Progenitor cell of endocrine pancreas (in vitro differentiated cells): ENCODE measurements at regions not wholly inside any gene's neighbourhood (a gene's known extent, or its start where the extent isn't known, plus 50 kb on each side); places are given as distances from the start of the nearest gene placed in this dataset.

Experiments
- DNase-seq: peaks from one replicate; pipeline ENCODE4 v3.0.0; 2021; ENCODE audit warnings: low spot score; ENCODE audit not compliant: unreplicated experiment
- H3K27ac Mint-ChIP-seq: 2 replicates; pipeline ENCODE4 v1.8.0; 2021; ENCODE audit warnings: mild to moderate bottlenecking, moderate library complexity, mixed read lengths
- H3K27me3 Mint-ChIP-seq: 2 replicates; pipeline ENCODE4 v1.8.0; 2021; ENCODE audit warnings: mixed read lengths
- H3K36me3 Mint-ChIP-seq: 2 replicates; pipeline ENCODE4 v1.8.0; 2022; ENCODE audit warnings: mixed read lengths; ENCODE audit not compliant: insufficient read depth
- H3K4me1 Mint-ChIP-seq: 2 replicates; pipeline ENCODE4 v1.8.0; 2021; ENCODE audit warnings: low read depth, mixed read lengths
- H3K4me3 Mint-ChIP-seq: 2 replicates; pipeline ENCODE4 v1.8.0; 2021; ENCODE audit warnings: low read depth, mild to moderate bottlenecking, moderate library complexity, mixed read lengths
- H3K9me3 Mint-ChIP-seq: 2 replicates; pipeline ENCODE4 v1.8.0; 2021; ENCODE audit warnings: low read depth, mixed read lengths
- TF ChIP-seq, protein P1 (sequence below): fragments of 200-600 bp; sonication (generic); IDR thresholded peaks from one replicate; pipeline ENCODE4 v1.5.0; 2021; ENCODE audit warnings: antibody characterized with exemption, mild to moderate bottlenecking; ENCODE audit not compliant: unreplicated experiment

DNA sequence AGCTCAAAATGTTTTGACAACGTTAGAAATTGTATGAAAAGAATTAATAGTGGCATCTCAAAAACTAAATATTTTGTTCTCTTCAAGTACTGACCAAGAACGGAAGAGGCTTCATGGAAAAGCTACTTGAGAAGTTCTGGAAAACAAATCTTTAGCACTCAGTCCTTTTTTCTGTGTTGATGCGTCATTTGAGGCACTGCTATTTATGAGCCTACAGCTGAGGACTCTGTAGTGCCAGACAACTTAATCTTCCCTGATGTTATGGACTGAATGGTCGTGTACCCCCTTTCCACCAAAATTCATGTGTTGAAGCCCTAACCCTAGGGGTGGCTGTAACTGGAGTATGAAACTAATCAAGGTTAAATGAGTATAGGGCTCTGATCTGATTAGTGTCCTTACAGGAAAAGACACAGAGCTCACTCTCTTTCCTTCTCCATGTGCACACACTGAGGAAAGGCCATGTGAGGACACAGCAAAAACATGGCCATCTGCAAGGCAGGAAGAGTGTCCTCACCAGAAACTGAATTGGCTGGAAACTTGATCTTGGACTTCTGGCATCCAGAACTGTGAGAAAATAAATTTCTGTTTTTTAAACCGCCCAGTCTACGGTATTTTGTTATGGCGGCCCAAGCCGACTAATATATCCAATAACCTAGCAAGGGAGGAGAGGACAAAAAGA lies 337.0 kb upstream of the CLEC14A start:
- TF ChIP-seq, protein P1, sequence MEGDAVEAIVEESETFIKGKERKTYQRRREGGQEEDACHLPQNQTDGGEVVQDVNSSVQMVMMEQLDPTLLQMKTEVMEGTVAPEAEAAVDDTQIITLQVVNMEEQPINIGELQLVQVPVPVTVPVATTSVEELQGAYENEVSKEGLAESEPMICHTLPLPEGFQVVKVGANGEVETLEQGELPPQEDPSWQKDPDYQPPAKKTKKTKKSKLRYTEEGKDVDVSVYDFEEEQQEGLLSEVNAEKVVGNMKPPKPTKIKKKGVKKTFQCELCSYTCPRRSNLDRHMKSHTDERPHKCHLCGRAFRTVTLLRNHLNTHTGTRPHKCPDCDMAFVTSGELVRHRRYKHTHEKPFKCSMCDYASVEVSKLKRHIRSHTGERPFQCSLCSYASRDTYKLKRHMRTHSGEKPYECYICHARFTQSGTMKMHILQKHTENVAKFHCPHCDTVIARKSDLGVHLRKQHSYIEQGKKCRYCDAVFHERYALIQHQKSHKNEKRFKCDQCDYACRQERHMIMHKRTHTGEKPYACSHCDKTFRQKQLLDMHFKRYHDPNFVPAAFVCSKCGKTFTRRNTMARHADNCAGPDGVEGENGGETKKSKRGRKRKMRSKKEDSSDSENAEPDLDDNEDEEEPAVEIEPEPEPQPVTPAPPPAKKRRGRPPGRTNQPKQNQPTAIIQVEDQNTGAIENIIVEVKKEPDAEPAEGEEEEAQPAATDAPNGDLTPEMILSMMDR = no peak
- no peak for DNase-seq
- no peaks in the 10 kb centered on the region for H3K27me3 Mint-ChIP-seq
- H3K9me3 Mint-ChIP-seq = no peaks in the 10 kb centered on the region
- no peak overlapping the region for H3K4me3 Mint-ChIP-seq
- no peaks in the 10 kb centered on the region for H3K36me3 Mint-ChIP-seq
- H3K4me1 Mint-ChIP-seq = no peaks in the 10 kb centered on the region
- H3K27ac Mint-ChIP-seq = no peak overlapping the region

- TF ChIP-seq, protein P1 = no peak
- DNase-seq = no peak
- Mint-ChIP-seq H3K9me3 (no peaks in the 10 kb centered on the region), H3K27ac (no peak overlapping the region), H3K4me1 (no peaks in the 10 kb centered on the region), H3K4me3 (no peak overlapping the region), H3K36me3 (no peaks in the 10 kb centered on the region), H3K27me3 (no peaks in the 10 kb centered on the region)
These were observed 334.0 kb upstream of the CLEC14A start for GRCh38 chr14:38589747-38590350.

DNA sequence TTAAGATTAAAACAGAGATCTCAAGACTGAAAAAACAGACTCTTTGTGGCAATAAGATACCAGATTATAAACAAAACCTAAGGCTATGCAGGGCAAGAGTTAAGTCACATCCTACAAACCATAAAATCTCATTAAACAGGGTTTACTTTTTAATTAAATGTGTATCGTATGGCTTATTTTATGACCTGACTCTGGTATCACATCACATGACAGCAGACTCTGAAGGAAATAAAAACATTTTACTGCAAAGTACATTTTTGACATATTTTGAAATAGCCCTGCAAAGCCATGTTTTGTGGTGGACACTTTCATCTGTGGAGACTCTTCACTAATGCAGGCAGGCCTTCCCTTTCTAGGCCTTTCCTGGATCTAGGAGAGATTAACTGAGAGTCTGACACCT lies 327.6 kb upstream of the CLEC14A start:
- Mint-ChIP-seq H3K4me1 (no peaks in the 10 kb centered on the region), H3K9me3 (no peaks in the 10 kb centered on the region), H3K4me3 (no peak overlapping the region), H3K27me3 (no peaks in the 10 kb centered on the region), H3K27ac (no peak overlapping the region), H3K36me3 (no peaks in the 10 kb centered on the region)
- TF ChIP-seq, protein P1 = no peak
- DNase-seq = no peak

- H3K27me3 Mint-ChIP-seq = no peaks in the 10 kb centered on the region
- H3K36me3 Mint-ChIP-seq = no peaks in the 10 kb centered on the region
- no peak for DNase-seq
- H3K4me3 Mint-ChIP-seq = no peak overlapping the region
- TF ChIP-seq, protein P1 = no peak
- H3K9me3 Mint-ChIP-seq = peaks cover 13% of the 10 kb centered on the region
- H3K4me1 Mint-ChIP-seq = no peaks in the 10 kb centered on the region
- H3K27ac Mint-ChIP-seq = no peak overlapping the region
These were observed 322.4 kb upstream of the CLEC14A start for GRCh38 chr14:38578278-38578681.

DNA sequence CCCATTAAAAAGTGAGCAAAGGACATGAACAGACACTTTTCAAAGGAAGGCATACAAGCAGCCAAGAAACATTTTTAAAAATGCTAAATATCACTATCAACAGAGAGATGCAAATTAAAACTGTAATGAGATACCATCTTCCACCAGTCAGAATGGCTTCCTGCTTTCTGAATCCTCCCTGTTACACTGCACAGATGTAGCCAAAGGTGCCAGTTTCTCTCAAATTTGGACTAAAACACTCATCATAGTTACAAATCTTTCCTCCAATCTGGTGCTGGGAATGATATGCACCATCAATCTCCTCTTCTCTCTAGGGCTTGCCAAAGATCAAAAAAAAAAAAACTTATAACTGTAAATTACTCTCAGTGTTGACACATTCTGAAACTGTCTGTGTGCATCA lies 311.8 kb upstream of the CLEC14A start:
- TF ChIP-seq, protein P1 = no peak
- no peak overlapping the region for H3K27ac Mint-ChIP-seq
- H3K9me3 Mint-ChIP-seq = peaks cover 10% of the 10 kb centered on the region
- H3K27me3 Mint-ChIP-seq = no peaks in the 10 kb centered on the region
- DNase-seq = no peak
- no peaks in the 10 kb centered on the region for H3K4me1 Mint-ChIP-seq
- no peaks in the 10 kb centered on the region for H3K36me3 Mint-ChIP-seq
- no peak overlapping the region for H3K4me3 Mint-ChIP-seq
